GM23248 (cell line): ENCODE measurements at regions not wholly inside any gene's neighbourhood (a gene's known extent, or its start where the extent isn't known, plus 50 kb on each side); places are given as distances from the start of the nearest gene placed in this dataset.

Experiments
- EZH2 ChIP-seq: fragments of 200-600 bp; sonication (generic); IDR thresholded peaks from 2 replicates; pipeline ENCODE4 v1.6.1; 2018; ENCODE audit warnings: antibody characterized with exemption, mild to moderate bottlenecking; ENCODE audit not compliant: insufficient read depth, poor library complexity, severe bottlenecking
- EZH2phosphoT487 ChIP-seq: fragments of 200-600 bp; sonication (generic); IDR thresholded peaks from 2 replicates; pipeline ENCODE4 v1.6.1; 2018; ENCODE audit warnings: antibody characterized with exemption, moderate library complexity, mild to moderate bottlenecking, low read depth; ENCODE audit not compliant: insufficient read depth

DNA sequence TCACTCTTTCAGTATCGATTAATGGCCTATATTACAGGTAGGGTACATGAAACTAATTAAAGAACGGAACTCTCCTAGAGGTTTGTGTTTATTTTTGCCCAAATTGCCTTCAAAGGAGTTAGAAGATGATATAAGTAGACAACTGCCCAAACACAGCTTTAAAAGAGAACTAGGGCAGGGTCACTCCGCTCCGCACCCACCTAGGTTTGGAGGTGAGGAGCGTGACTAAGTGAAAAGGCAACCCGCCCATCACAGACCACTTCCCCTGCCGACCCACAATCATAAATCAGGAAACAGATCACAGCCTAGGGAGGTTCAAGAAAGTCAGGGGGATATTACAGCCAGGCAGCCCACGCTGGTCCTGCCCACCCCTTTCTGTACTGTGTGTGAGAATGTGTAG is 166.7 kb downstream of the C1D start:
- TF ChIP-seq EZH2 = no peak
- no peak for TF ChIP-seq EZH2phosphoT487
